Keratinocyte (primary cell): ENCODE measurements at regions not wholly inside any gene's neighbourhood (a gene's known extent, or its start where the extent isn't known, plus 50 kb on each side); places are given as distances from the start of the nearest gene placed in this dataset.
"Not testable (repeated sequence)": the region's sequence is repeated elsewhere in the genome, so short reads cannot be mapped to it uniquely, and the experiment has no call there.

ENCODE experiments used
- DNase-seq: peaks from one replicate; pipeline ENCODE4 v3.0.0-alpha.2; 2011; ENCODE audit warnings: low read depth, missing footprints, low spot score
- FAIRE-seq: peaks from 2 replicates; lab custom pipeline; 2011; peaks lifted over from hg19 to GRCh38; lab: Jason Lieb, UNC
- H2AFZ ChIP-seq: 2 replicates; pipeline ENCODE4 v1.6.0; 2012; ENCODE audit warnings: low read length, control low read depth, inconsistent platforms; ENCODE audit not compliant: control insufficient read depth
- H3K27ac ChIP-seq: 2 replicates; pipeline ENCODE4 v1.5.1; 2011; ENCODE audit warnings: low read length; ENCODE audit not compliant: control insufficient read depth, insufficient read depth
- H3K27me3 ChIP-seq: 3 replicates; pipeline ENCODE4 v1.6.0; 2011; ENCODE audit warnings: low read length; ENCODE audit not compliant: control insufficient read depth, insufficient read depth; ENCODE audit errors: extremely low read depth
- H3K36me3 ChIP-seq, 2 experiments: 2 replicates in 1 of 2; 3 replicates in 1 of 2; pipeline ENCODE4 v1.5.1; 2011; ENCODE audit warnings: low read length in 2 of 2, mild to moderate bottlenecking in 1 of 2; ENCODE audit not compliant: control insufficient read depth in 2 of 2, insufficient read depth in 2 of 2; ENCODE audit errors: extremely low read depth in 1 of 2
- H3K4me1 ChIP-seq: 3 replicates; pipeline ENCODE4 v1.5.1; 2011; ENCODE audit warnings: low read length; ENCODE audit not compliant: control insufficient read depth, insufficient read depth; ENCODE audit errors: extremely low read depth
- H3K4me2 ChIP-seq: 3 replicates; pipeline ENCODE4 v1.6.0; 2011; ENCODE audit warnings: low read depth, low read length; ENCODE audit not compliant: control insufficient read depth, insufficient read depth; ENCODE audit errors: extremely low read depth
- H3K4me3 ChIP-seq, 3 experiments: fragments of 200-600 bp in 1 of 3; sonication (generic) in 1 of 3; 2 replicates in 2 of 3; 3 replicates in 1 of 3; pipeline ENCODE4 v1.5.1; 2011 to 2016; ENCODE audit warnings: low read length in 3 of 3, mild to moderate bottlenecking in 3 of 3, control low read depth in 2 of 3, inconsistent platforms in 1 of 3, low read depth in 1 of 3, mixed read lengths in 1 of 3, mixed run types in 1 of 3, moderate library complexity in 1 of 3; ENCODE audit not compliant: control insufficient read depth in 2 of 3, insufficient read depth in 2 of 3; ENCODE audit errors: extremely low read depth in 1 of 3
- H3K79me2 ChIP-seq: 2 replicates; pipeline ENCODE4 v1.6.0; 2012; ENCODE audit warnings: low read length; ENCODE audit not compliant: control insufficient read depth, insufficient read depth
- H3K9ac ChIP-seq: 3 replicates; pipeline ENCODE4 v1.6.0; 2011; ENCODE audit warnings: low read length; ENCODE audit not compliant: control insufficient read depth, insufficient read depth; ENCODE audit errors: extremely low read depth
- H3K9me1 ChIP-seq: 3 replicates; pipeline ENCODE4 v1.6.0; 2011; ENCODE audit warnings: low read length; ENCODE audit not compliant: control insufficient read depth, insufficient read depth; ENCODE audit errors: extremely low read depth
- H3K9me3 ChIP-seq: 2 replicates; pipeline ENCODE4 v1.5.1; 2012; ENCODE audit warnings: low read depth, low read length; ENCODE audit not compliant: control insufficient read depth
- H4K20me1 ChIP-seq: 3 replicates; pipeline ENCODE4 v1.6.0; 2011; ENCODE audit warnings: low read length; ENCODE audit not compliant: control insufficient read depth, insufficient read depth; ENCODE audit errors: extremely low read depth
- CTCF ChIP-seq, 3 experiments: IDR thresholded peaks in 1 of 3; conservative IDR thresholded peaks in 1 of 3; optimal IDR thresholded peaks in 1 of 3; 2 replicates in 2 of 3; 3 replicates in 1 of 3; pipeline versions ENCODE3 to v1.5.1; 2011; ENCODE audit warnings: low read length in 3 of 3, mild to moderate bottlenecking in 3 of 3, moderate library complexity in 2 of 3, control low read depth in 1 of 3, inconsistent platforms in 1 of 3; ENCODE audit not compliant: insufficient read depth in 2 of 3; ENCODE audit errors: extremely low read depth in 1 of 3
- EZH2 ChIP-seq: IDR thresholded peaks from one replicate; pipeline ENCODE4 v1.6.1; 2012; ENCODE audit warnings: inconsistent platforms, mild to moderate bottlenecking, low read length, moderate library complexity
- dilution Hi-C: fragments of 300-500 bp; cut with MboI; formaldehyde crosslinking; loops from one replicate; pipeline ENCODE4 v1.7.0; 2020; ENCODE audit warnings: low sequenced_read_pairs; ENCODE audit not compliant: extremely low pct_ligation_motif_present

DNA sequence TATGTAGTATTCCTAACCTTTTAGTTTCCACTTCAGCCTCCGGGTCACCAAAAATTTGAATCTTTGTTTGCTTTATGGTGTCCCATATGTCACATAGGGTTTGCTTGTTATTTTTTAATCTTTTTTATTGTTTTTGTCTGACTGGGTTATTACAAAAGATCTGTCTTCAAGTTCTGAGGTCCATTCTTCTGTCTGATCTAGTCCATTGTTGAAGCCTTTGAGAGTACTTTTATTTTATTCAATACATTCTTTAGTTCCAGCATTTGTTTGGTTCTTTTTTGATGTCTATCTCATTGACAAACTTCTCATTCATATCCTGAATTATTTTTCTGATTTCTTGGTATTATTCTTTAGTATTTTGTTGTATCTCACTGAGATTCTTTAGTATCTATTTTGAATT is 99.8 kb downstream of the GPR65 start:
- no peak for TF ChIP-seq CTCF (optimal IDR thresholded peaks at IDR 0.05 in 1 of 3, IDR thresholded peaks at IDR 0.05 in 1 of 3, conservative IDR thresholded peaks at IDR 0.05 in 1 of 3; ENCODE audit: extremely low read depth in 1 of 3, insufficient read depth in 2 of 3, low read length in 3 of 3)
- no peak for TF ChIP-seq EZH2
- Histone ChIP-seq H3K79me2 (no peaks in the 10 kb centered on the region), H2AFZ (no peak overlapping the region), H3K4me3 (no peak overlapping the region), H3K4me1 (no peaks in the 10 kb centered on the region), H4K20me1 (no peaks in the 10 kb centered on the region), H3K27me3 (no peaks in the 10 kb centered on the region), H3K9me3 (no peaks in the 10 kb centered on the region), H3K9me1 (no peaks in the 10 kb centered on the region), H3K27ac (no peak overlapping the region), H3K36me3 (no peaks in the 10 kb centered on the region), H3K4me2 (no peak overlapping the region), H3K9ac (no peak overlapping the region)
- FAIRE-seq (no peak), DNase-seq (no peak)
- dilution Hi-C loops: no loop called here

DNA sequence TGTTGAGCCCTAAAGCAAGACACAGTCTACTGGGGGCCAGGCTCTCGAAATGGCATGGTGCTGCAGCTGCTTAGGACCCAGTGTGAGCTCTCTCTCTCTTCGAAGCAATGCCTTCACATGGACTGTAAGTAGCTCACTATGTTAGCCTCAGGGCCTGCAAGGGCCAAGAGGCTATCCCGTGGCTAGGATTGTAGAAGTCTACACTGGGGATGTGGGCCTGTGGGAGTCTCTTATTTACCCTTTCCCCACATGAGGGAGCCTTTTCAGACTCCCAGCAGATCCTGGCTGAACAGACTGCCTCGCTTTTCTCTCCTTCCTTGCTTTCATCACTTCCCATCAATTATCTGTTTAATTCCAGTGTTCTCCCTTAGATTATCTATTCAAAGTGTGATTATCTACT is 101.4 kb downstream of the GPR65 start:
- no peaks in the 10 kb centered on the region for H4K20me1 ChIP-seq
- TF ChIP-seq CTCF (optimal IDR thresholded peaks at IDR 0.05 in 1 of 3, IDR thresholded peaks at IDR 0.05 in 1 of 3, conservative IDR thresholded peaks at IDR 0.05 in 1 of 3; ENCODE audit: extremely low read depth in 1 of 3, insufficient read depth in 2 of 3, low read length in 3 of 3): no peak
- no peak for TF ChIP-seq EZH2
- no peak overlapping the region for H3K27ac ChIP-seq
- no peaks in the 10 kb centered on the region for H3K79me2 ChIP-seq
- no peaks in the 10 kb centered on the region for H3K36me3 ChIP-seq
- H3K4me3 ChIP-seq: no peak overlapping the region
- H3K4me2 ChIP-seq: no peak overlapping the region
- no peaks in the 10 kb centered on the region for H3K9me1 ChIP-seq
- H3K9ac ChIP-seq: no peak overlapping the region
- H2AFZ ChIP-seq: no peak overlapping the region
- H3K9me3 ChIP-seq: no peaks in the 10 kb centered on the region
- DNase-seq (no peak), FAIRE-seq (no peak)
- H3K4me1 ChIP-seq: no peaks in the 10 kb centered on the region
- no peaks in the 10 kb centered on the region for H3K27me3 ChIP-seq
- dilution Hi-C loops: no loop called here

DNA sequence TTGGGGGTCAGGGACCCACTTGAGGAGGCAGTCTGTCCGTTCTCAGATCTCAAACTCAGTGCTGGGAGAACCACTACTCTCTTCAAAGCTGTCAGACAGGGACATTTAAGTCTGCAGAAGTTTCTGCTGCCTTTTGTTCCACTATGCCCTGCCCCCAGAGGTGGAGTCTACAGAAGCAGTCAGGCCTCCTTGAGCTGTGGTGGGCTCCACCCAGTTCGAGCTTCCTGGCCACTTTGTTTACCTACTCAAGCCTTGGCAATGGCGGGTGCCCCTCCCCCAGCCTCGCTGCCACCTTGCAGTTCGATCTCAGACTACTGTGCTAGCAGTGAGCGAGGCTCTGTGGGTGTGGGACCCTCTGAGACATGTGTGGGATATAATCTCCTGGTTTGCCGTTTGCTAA is 122.7 kb downstream of the GPR65 start:
- H3K9ac ChIP-seq, H3K4me3 ChIP-seq, H2AFZ ChIP-seq, H3K27me3 ChIP-seq, DNase-seq, H4K20me1 ChIP-seq, H3K4me2 ChIP-seq, H3K4me1 ChIP-seq, H3K36me3 ChIP-seq, H3K9me3 ChIP-seq, H3K9me1 ChIP-seq, FAIRE-seq, dilution Hi-C loops, H3K79me2 ChIP-seq, H3K27ac ChIP-seq: not testable (repeated sequence)
